Type B pancreatic cell (in vitro differentiated cells): ENCODE measurements at regions not wholly inside any gene's neighbourhood (a gene's known extent, or its start where the extent isn't known, plus 50 kb on each side); places are given as distances from the start of the nearest gene placed in this dataset.
"Not testable (repeated sequence)": the region's sequence is repeated elsewhere in the genome, so short reads cannot be mapped to it uniquely, and the experiment has no call there.

ENCODE experiments used
- DNase-seq: peaks from one replicate; pipeline ENCODE4 v3.0.0; 2021; ENCODE audit warnings: mixed read lengths; ENCODE audit not compliant: unreplicated experiment; ENCODE audit errors: extremely low spot score
- H3K27ac Mint-ChIP-seq: 2 replicates; pipeline ENCODE4 v1.8.0; 2021; ENCODE audit warnings: mild to moderate bottlenecking, mixed read lengths
- H3K27me3 Mint-ChIP-seq: 2 replicates; pipeline ENCODE4 v1.8.0; 2021; ENCODE audit warnings: mixed read lengths
- H3K36me3 Mint-ChIP-seq: 2 replicates; pipeline ENCODE4 v1.8.0; 2021; ENCODE audit warnings: mixed read lengths
- H3K4me1 Mint-ChIP-seq: one replicate; pipeline ENCODE4 v1.8.0; 2021; ENCODE audit warnings: mixed read lengths; ENCODE audit not compliant: unreplicated experiment
- H3K4me3 Mint-ChIP-seq: 2 replicates; pipeline ENCODE4 v1.8.0; 2021; ENCODE audit warnings: mild to moderate bottlenecking, mixed read lengths
- H3K9me3 Mint-ChIP-seq: 2 replicates; pipeline ENCODE4 v1.8.0; 2021; ENCODE audit warnings: mixed read lengths
- CTCF ChIP-seq: fragments of 200-600 bp; sonication (generic); conservative IDR thresholded peaks from 2 replicates; pipeline ENCODE4 v1.5.0; 2021; ENCODE audit warnings: antibody characterized with exemption, mild to moderate bottlenecking

DNA sequence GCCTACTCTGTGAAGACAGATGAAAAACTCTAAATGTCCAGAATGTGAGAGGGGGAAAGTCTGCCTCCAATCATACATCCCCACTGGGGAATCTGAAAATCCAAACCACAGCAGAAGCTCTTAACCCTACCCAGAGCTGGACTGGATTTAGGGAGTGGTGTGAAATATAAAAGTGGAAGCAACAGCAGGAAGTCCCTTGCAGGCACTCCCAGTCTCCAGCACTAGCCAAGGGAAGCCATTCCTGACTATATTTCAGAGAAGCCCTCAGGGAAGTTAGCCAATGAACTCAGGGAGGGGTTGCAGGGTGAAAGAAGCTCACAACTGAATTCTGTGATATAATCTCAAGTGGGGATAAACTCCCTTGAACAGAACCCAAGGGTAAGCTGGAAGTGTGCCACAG lies 51.5 kb downstream of the CRPPA start:
- Mint-ChIP-seq H3K4me1 (no peaks in the 10 kb centered on the region), H3K27ac (no peak overlapping the region), H3K9me3 (peaks cover 18% of the 10 kb centered on the region), H3K27me3 (no peaks in the 10 kb centered on the region), H3K36me3 (peaks cover 11% of the 10 kb centered on the region), H3K4me3 (no peak overlapping the region)
- no peak for TF ChIP-seq CTCF
- DNase-seq, result no peak

DNA sequence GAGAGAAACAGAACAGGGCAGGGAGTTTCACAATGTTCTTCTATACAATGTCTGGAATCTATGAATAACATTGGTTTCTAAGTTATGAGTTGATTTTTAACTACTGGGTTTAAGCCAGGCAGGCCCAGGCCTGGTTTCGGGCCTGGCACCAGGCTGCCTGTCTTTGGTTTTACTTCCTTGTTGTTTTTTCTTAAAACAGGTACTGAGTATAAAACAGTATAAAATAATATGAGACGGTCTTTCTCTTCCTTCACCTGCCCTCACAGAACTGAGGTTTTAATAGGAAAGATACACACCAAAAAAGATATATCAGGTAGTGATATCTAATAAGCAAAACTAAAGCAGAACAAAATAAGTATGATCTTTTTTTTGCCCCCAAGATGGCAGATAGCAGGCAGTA lies 52.0 kb downstream of the CRPPA start:
- peaks cover 18% of the 10 kb centered on the region for H3K9me3 Mint-ChIP-seq
- not testable (repeated sequence) for H3K27me3 Mint-ChIP-seq, H3K4me1 Mint-ChIP-seq, H3K4me3 Mint-ChIP-seq, DNase-seq, H3K27ac Mint-ChIP-seq
- H3K36me3 Mint-ChIP-seq, result peaks cover 11% of the 10 kb centered on the region

DNA sequence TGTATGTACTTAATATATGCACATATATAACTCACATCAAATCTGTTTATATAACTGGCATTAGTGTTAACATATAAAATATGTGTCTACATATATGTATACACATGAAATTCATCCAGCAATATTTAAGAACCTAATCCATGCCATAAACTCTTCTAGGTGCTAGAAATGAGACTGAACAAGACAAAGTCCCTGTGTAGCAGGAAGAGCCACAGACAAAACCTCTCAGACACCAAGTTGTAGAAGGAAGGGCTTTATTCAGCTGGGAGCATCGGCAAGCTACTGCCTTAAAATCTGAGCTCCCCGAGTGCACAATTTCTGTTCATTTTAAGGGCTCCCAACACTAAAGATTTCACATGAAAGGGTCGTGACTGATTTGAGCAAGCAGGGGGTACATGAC lies 52.5 kb downstream of the CRPPA start:
- TF ChIP-seq CTCF, result no peak
- H3K4me1 Mint-ChIP-seq, result no peaks in the 10 kb centered on the region
- peaks cover 18% of the 10 kb centered on the region for H3K9me3 Mint-ChIP-seq
- H3K27me3 Mint-ChIP-seq, result no peaks in the 10 kb centered on the region
- H3K4me3 Mint-ChIP-seq, result no peak overlapping the region
- no peak overlapping the region for H3K27ac Mint-ChIP-seq
- no peak for DNase-seq
- H3K36me3 Mint-ChIP-seq, result peaks cover 11% of the 10 kb centered on the region

GRCh38 chr7:16367115-16367514 lies 54.2 kb downstream of the CRPPA start:
- Mint-ChIP-seq H3K27me3 (no peaks in the 10 kb centered on the region), H3K36me3 (peaks cover 2% of the 10 kb centered on the region), H3K27ac (no peak overlapping the region), H3K4me3 (no peak overlapping the region), H3K9me3 (peaks cover 12% of the 10 kb centered on the region), H3K4me1 (no peaks in the 10 kb centered on the region)
- DNase-seq, result no peak
- TF ChIP-seq CTCF, result no peak

GRCh38 chr7:16365952-16366351 lies 55.4 kb downstream of the CRPPA start:
- no peak for TF ChIP-seq CTCF
- H3K4me1 Mint-ChIP-seq, result no peaks in the 10 kb centered on the region
- DNase-seq, result no peak
- H3K9me3 Mint-ChIP-seq, result peaks cover 8% of the 10 kb centered on the region
- no peaks in the 10 kb centered on the region for H3K36me3 Mint-ChIP-seq
- no peak overlapping the region for H3K27ac Mint-ChIP-seq
- no peaks in the 10 kb centered on the region for H3K27me3 Mint-ChIP-seq
- H3K4me3 Mint-ChIP-seq, result no peak overlapping the region

DNA sequence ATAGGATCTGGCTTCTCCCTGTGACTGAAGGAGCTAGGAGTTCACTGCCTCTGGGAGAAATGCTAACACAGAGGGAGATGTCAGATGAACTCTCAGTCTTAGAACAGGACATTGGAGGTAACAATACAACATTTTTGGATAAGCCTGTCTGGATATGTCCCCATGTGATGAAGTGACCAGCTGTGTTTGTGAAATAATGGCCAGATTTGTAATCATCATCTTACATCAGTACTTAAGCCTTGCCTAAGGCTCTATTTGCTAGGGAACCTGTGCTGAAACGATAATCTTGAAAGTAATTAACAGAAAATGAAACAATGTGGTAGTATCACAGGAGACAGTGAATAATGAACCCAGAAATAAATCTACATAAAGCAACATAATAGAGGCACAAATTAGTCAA lies 56.2 kb downstream of the CRPPA start:
- Mint-ChIP-seq H3K4me1 (no peaks in the 10 kb centered on the region), H3K27me3 (no peaks in the 10 kb centered on the region), H3K27ac (no peak overlapping the region), H3K9me3 (peaks cover 8% of the 10 kb centered on the region), H3K36me3 (no peaks in the 10 kb centered on the region), H3K4me3 (no peak overlapping the region)
- TF ChIP-seq CTCF, result no peak
- DNase-seq, result no peak
